Heart right ventricle (tissue), 16 donors: ENCODE measurements at regions not wholly inside any gene's neighbourhood (a gene's known extent, or its start where the extent isn't known, plus 50 kb on each side); places are given as distances from the start of the nearest gene placed in this dataset.

Experiments used
- ATAC-seq, 8 donors: fragments of 200-7000 bp; cut with Tn5 transposase; one replicate each; pipeline ENCODE4 v1.9.1; 2020; ENCODE audit warnings: mild to moderate bottlenecking in 8 of 8, moderate library complexity in 8 of 8, moderate number of reproducible peaks in 1 of 8
- DNase-seq, 2 donors: peaks; one replicate each; pipeline ENCODE4 v3.0.0-alpha.2; 2020
- H3K27ac ChIP-seq, 10 donors: fragments of 200-600 bp; sonication (generic) in 2 of 10; one replicate each; pipeline versions ENCODE4 v1.5.0 to v1.8.0; 2020 to 2022; ENCODE audit warnings: mild to moderate bottlenecking in 3 of 10
- H3K27me3 ChIP-seq, 7 donors: fragments of 200-600 bp; one replicate each; pipeline ENCODE4 v1.8.0; 2021 to 2022; ENCODE audit warnings: mild to moderate bottlenecking in 2 of 7
- H3K36me3 ChIP-seq, 9 donors: fragments of 200-600 bp; sonication (generic) in 1 of 9; one replicate each; pipeline versions ENCODE4 v1.5.0 to v1.8.0; 2020 to 2022; ENCODE audit warnings: mild to moderate bottlenecking in 2 of 9
- H3K4me1 ChIP-seq, 9 donors: fragments of 200-600 bp; sonication (generic) in 1 of 9; one replicate each; pipeline versions ENCODE4 v1.5.0 to v1.8.0; 2020 to 2022; ENCODE audit warnings: mild to moderate bottlenecking in 4 of 9
- H3K4me3 ChIP-seq, 10 donors: fragments of 200-600 bp; sonication (generic) in 2 of 10; one replicate each; pipeline versions ENCODE4 v1.5.0 to v1.8.0; 2020 to 2022; ENCODE audit warnings: mild to moderate bottlenecking in 7 of 10, moderate library complexity in 2 of 10
- H3K9me3 ChIP-seq, 11 donors: fragments of 200-600 bp in 10 of 11; sonication (generic) in 2 of 11; one replicate each; pipeline versions ENCODE4 v1.5.0 to v1.8.0; 2013 to 2022; ENCODE audit warnings: mild to moderate bottlenecking in 2 of 11, control low read depth in 1 of 11, moderate library complexity in 1 of 11
- WGBS, 2 donors: extraction: QIAGEN DNeasy Blood & Tissue Kit; methylation state at CpG; one replicate each; pipeline ENCODE4 v1.1.7; 2013; ENCODE audit warnings: inconsistent platforms in 1 of 2; 5-methylcytosine and 5-hydroxymethylcytosine counted together
- intact Hi-C, 10 donors: fragments of 100-400 bp; cut with DNase I; formaldehyde crosslinking; loops; one replicate each; pipeline versions ENCODE4 v1.11.1 to v1.14.2; 2022
- TF ChIP-seq, protein P1 (sequence below), 9 donors: fragments of 200-600 bp; sonication (generic) in 2 of 9; IDR thresholded peaks; one replicate each; pipeline versions ENCODE4 v1.5.0 to v1.8.0; 2021 to 2022; ENCODE audit warnings: antibody characterized with exemption in 9 of 9, mild to moderate bottlenecking in 5 of 9, moderate library complexity in 1 of 9
- donor health status: Arrhythmogenic right ventricular cardiomyopathy.
- donor health status: ischemic (EF 13 %, LVEDD 7.1; RV severe dilation, severe dysfunction).
- donor health status: healthy with polysubstance abuse.
- donor health status: DM: no; HTN: yes; CAD: no.
- donor health status: DM: no; HTN: no; CAD: no.
- donor health status: ischemic (EF 25% LVEDD 6.9; RV normal size, moderate dysfunction).
- donor health status: ischemic (EF 25% LVEDD 5.7; RV mildly dilated, moderate dysfunction).
- donor health status: healthy.
- donor health status: DM: yes; HTN: yes; CAD: no.
- donor health status: Ischemic cardiomyopathy.
- donor health status: ischemic (EF 35%, LVEDD 5.7; RV mildly dilated, moderate dysfunction).
- donor health status: nonischemic (EF 11% LVEDD 7.7; RV severe dilation, severe dysfunction).
- donor health status: DM: yes; HTN: yes; CAD: no.
- donor health status: PGD.
- donor health status: ischemic (EF 29% LVEDD 5.4; RV normal size, mild dysfunction).
- donor health status: nonischemic (EF 23%, LVEDD 6.1; RV moderate dilation, normal function).

DNA sequence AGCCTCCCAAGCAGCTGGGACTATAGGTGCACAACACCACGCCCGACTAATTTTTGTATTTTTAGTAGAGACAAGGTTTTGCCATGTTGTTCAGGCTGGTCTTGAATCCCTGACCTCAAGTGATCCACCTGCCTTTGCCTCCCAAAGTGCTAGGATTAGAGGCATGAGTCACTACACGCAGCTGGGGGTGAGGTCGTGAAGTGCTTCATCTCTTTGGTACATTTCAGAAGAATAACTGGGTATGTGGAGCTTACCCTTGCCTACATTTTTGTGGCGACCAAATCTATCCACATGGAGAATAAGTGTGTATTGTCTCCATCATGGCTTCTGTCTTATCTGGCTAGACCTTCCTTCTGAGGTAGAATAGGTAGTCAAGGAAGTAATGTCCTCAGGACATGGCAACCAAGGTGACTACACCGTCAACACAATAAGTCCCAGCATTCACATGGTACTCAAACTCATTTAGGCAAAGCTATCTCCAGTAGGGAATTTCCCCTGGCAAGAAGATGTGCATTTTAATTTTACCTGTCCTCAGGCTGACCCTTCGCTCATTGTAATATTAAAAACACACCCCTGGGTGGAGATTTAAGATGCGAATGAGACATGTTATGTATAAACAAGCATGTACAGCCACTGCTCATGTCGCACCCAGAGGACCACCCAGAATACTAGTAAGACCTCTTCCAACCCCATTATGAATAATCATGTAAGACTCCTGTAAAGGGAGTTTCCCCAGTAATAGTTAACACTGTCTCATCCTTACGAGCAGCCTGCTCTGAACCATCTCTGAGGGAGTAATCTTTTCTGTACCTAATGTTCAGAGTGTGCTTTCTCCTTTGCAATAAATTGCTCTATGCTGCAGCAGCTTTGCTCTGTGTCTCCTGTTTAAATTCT, 1173.2 kb downstream of the TAF11L14 start:
- Histone ChIP-seq H3K36me3 (no peaks in the 10 kb centered on the region), H3K27me3 (no peaks in the 10 kb centered on the region), H3K4me3 (no peak overlapping the region), H3K27ac (no peak overlapping the region), H3K4me1 (no peaks in the 10 kb centered on the region), H3K9me3 (no peaks in the 10 kb centered on the region)
- DNase-seq (no peak), ATAC-seq (no peak)
- WGBS, 2 donors: 83 to 84% methylated on average over 10 of the region's 10 CpGs
- intact Hi-C loops: no loop called here
- TF ChIP-seq, protein P1, sequence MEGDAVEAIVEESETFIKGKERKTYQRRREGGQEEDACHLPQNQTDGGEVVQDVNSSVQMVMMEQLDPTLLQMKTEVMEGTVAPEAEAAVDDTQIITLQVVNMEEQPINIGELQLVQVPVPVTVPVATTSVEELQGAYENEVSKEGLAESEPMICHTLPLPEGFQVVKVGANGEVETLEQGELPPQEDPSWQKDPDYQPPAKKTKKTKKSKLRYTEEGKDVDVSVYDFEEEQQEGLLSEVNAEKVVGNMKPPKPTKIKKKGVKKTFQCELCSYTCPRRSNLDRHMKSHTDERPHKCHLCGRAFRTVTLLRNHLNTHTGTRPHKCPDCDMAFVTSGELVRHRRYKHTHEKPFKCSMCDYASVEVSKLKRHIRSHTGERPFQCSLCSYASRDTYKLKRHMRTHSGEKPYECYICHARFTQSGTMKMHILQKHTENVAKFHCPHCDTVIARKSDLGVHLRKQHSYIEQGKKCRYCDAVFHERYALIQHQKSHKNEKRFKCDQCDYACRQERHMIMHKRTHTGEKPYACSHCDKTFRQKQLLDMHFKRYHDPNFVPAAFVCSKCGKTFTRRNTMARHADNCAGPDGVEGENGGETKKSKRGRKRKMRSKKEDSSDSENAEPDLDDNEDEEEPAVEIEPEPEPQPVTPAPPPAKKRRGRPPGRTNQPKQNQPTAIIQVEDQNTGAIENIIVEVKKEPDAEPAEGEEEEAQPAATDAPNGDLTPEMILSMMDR (IDR thresholded peaks at IDR 0.05): no peak

DNA sequence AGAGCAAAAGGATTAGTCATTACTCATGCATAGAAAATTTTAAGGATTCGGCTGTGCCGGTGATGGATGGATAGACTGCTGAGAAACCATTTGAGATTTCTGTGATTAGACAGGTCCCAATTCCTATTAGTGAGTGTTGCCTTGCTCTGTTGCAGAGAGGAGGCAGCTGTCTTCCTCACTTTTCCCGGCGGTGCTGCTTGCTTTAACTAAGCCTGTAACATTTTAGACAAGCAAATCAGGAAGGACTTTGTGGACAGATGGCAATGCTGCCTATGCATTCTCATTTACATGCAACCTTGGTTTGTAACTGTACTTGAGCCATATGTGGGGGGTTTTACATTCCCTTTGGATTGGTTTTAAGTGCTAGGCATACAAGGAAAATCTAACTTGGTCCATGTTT, 1176.3 kb downstream of the CDH18 start:
- Histone ChIP-seq H3K36me3 (no peaks in the 10 kb centered on the region), H3K4me3 (no peak overlapping the region), H3K4me1 (no peaks in the 10 kb centered on the region), H3K27me3 (no peaks in the 10 kb centered on the region), H3K27ac (no peak overlapping the region), H3K9me3 (no peaks in the 10 kb centered on the region)
- WGBS, 2 donors: 47 to 51% methylated on average over 4 of the region's 4 CpGs
- intact Hi-C loops: no loop called here
- TF ChIP-seq, protein P1 (IDR thresholded peaks at IDR 0.05): no peak
- no peak for DNase-seq
- no peak for ATAC-seq

DNA sequence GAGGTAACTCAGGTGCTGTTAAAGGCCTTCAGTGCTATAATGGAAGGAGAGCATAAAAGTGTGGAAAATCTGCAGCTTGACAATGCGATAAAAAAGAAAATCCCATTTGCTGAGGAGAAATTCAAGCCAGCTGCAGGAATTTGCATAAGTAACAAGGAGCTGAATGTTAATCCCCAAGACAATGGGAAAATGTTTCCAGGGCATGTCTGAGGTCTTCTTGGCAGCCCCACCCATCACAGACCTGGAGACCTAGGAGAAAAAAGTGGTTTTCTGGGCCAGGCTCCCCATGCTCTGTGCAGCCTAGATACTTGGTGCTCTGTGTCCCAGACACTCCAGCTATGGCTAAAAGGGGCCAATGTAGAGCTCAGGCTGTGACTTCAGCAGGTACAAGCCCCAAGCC, 1159.6 kb downstream of the CDH18 start:
- WGBS, 2 donors: 100% methylated on average over 1 of the region's 1 CpG
- Histone ChIP-seq H3K4me3 (no peak overlapping the region), H3K27me3 (no peaks in the 10 kb centered on the region), H3K9me3 (peaks cover 0 to 5% (median 0%) of the 10 kb centered on the region in 11 donors), H3K27ac (no peak overlapping the region), H3K4me1 (no peaks in the 10 kb centered on the region), H3K36me3 (no peaks in the 10 kb centered on the region)
- intact Hi-C loops: no loop called here
- no peak for ATAC-seq
- no peak for DNase-seq
- TF ChIP-seq, protein P1 (IDR thresholded peaks at IDR 0.05): no peak

DNA sequence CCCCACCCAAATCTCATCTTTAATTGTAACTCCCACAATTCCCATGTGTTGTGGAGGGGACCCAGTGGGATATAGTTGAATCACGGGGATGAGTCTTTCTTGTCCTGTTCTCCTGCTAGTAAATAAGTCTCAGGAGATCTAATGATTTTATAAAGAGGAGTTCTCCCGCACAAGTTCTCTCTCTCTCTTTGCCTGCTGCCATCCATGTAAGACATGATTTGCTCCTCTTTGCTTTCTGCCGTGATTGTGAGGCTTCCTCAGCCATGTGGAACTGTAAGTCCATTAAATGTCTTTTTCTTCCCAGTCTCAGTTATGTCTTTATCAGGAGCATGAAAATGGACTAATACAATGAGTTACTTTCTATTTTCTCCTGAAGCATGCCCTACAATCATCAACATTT, 1158.5 kb downstream of the CDH18 start:
- intact Hi-C loops: no loop called here
- WGBS, 2 donors: 84 to 96% methylated on average over 3 of the region's 3 CpGs
- no peaks in the 10 kb centered on the region for H3K4me1 ChIP-seq
- no peak overlapping the region for H3K27ac ChIP-seq
- H3K9me3 ChIP-seq: peaks cover 0 to 5% (median 0%) of the 10 kb centered on the region in 11 donors
- H3K27me3 ChIP-seq: no peaks in the 10 kb centered on the region
- DNase-seq (no peak), ATAC-seq (no peak)
- no peak overlapping the region for H3K4me3 ChIP-seq
- TF ChIP-seq, protein P1 (IDR thresholded peaks at IDR 0.05): no peak
- H3K36me3 ChIP-seq: no peaks in the 10 kb centered on the region
